PC-9 (cell line): ENCODE measurements at regions not wholly inside any gene's neighbourhood (a gene's known extent, or its start where the extent isn't known, plus 50 kb on each side); places are given as distances from the start of the nearest gene placed in this dataset.

Experiments
- EZH2 ChIP-seq: fragments of 200-600 bp; sonication (generic); IDR thresholded peaks from 2 replicates; pipeline ENCODE4 v1.8.0; 2017; ENCODE audit warnings: antibody characterized with exemption, low read depth
- TF ChIP-seq, protein P1 (sequence below): fragments of 200-600 bp; sonication (generic); conservative IDR thresholded peaks from 2 replicates; pipeline ENCODE4 v1.6.1; 2017; ENCODE audit warnings: mixed run types, antibody characterized with exemption, mild to moderate bottlenecking, moderate library complexity

DNA sequence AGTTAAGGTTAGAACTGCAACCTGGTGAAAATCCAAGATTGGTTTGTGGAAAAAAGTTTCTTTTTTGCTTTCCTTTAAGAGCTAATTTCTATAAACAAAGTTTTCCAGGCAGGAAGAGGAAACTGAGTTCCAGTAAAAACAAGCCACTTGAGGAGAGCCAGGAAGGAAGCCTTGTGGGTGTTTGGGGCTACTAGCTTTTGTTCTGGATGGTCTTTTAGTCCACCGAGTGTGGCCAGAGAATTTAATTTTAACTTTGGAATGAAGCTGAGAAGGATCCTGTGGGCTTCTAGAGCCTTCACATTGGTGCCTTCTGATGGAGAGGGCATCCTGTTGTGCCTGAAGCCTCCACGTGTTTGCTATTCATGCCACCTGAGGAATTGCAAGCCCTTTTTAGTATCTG, 327.9 kb downstream of the C12orf75 start:
- TF ChIP-seq, protein P1, sequence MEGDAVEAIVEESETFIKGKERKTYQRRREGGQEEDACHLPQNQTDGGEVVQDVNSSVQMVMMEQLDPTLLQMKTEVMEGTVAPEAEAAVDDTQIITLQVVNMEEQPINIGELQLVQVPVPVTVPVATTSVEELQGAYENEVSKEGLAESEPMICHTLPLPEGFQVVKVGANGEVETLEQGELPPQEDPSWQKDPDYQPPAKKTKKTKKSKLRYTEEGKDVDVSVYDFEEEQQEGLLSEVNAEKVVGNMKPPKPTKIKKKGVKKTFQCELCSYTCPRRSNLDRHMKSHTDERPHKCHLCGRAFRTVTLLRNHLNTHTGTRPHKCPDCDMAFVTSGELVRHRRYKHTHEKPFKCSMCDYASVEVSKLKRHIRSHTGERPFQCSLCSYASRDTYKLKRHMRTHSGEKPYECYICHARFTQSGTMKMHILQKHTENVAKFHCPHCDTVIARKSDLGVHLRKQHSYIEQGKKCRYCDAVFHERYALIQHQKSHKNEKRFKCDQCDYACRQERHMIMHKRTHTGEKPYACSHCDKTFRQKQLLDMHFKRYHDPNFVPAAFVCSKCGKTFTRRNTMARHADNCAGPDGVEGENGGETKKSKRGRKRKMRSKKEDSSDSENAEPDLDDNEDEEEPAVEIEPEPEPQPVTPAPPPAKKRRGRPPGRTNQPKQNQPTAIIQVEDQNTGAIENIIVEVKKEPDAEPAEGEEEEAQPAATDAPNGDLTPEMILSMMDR, result no peak
- no peak for TF ChIP-seq EZH2
